KOPT-K1 (cell line): ENCODE measurements at regions not wholly inside any gene's neighbourhood (a gene's known extent, or its start where the extent isn't known, plus 50 kb on each side); places are given as distances from the start of the nearest gene placed in this dataset.

Experiments
- H3K27ac ChIP-seq: fragments of 200-600 bp; sonication (generic); 2 replicates; pipeline ENCODE4 v1.5.1; 2016; ENCODE audit warnings: antibody characterized with exemption, mild to moderate bottlenecking, low read depth, low read length; ENCODE audit not compliant: poor library complexity, severe bottlenecking
- H3K36me3 ChIP-seq: fragments of 200-600 bp; sonication (generic); 2 replicates; pipeline ENCODE4 v1.5.1; 2017; ENCODE audit warnings: antibody characterized with exemption, mild to moderate bottlenecking, low read length, moderate library complexity; ENCODE audit not compliant: insufficient read depth
- H3K9me3 ChIP-seq: fragments of 200-600 bp; sonication (generic); 2 replicates; pipeline ENCODE4 v1.5.1; 2017; ENCODE audit warnings: antibody characterized with exemption, low read length, mild to moderate bottlenecking; ENCODE audit not compliant: insufficient read depth, poor library complexity, severe bottlenecking

DNA sequence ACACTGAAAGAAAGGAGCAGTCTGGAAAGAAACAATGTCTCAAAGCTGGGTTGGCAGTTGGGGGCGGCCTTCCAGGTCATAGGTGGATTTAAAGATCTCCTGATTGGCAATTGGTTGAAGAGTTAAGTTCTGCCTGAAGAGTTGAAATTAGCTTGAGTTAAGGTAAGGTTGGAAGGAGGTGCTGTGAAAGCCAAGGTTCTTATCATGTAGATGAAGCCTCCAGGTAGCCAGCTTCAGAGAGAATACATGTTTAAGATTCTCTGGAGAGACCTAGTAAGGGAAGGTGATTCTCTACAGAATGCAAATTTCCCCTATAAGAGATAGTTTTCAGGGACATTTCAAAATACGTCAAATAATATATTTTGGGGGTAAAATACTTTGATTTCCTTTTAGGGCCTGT, 387.1 kb downstream of the TMEM232 start:
- Histone ChIP-seq H3K36me3 (no peaks in the 10 kb centered on the region), H3K9me3 (no peaks in the 10 kb centered on the region), H3K27ac (no peak overlapping the region)

GRCh38 chr5:110341836-110342235, 384.6 kb downstream of the TMEM232 start:
- no peaks in the 10 kb centered on the region for H3K9me3 ChIP-seq
- H3K27ac ChIP-seq = no peak overlapping the region
- no peaks in the 10 kb centered on the region for H3K36me3 ChIP-seq

DNA sequence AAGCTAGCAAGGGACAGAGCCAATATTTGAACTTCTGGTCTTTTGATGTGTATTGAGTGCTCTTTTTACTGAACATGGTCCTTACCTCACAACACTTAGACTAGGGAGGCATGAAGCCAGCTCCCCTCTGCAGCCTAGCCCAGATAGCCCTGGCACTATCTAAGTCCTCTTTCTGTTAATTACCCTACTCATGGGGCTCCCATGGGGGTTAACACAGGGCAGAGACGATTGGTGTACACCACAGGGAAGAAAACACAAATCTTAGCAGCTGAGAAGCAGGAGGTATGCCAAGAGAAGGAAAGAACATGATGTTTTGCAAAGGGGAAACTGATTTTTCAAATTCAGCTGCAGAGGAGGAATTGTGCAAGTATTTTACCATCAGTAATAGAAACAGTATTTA, 383.8 kb downstream of the TMEM232 start:
- no peaks in the 10 kb centered on the region for H3K9me3 ChIP-seq
- H3K36me3 ChIP-seq = no peaks in the 10 kb centered on the region
- H3K27ac ChIP-seq = no peak overlapping the region

GRCh38 chr5:110343616-110344015, 382.9 kb downstream of the TMEM232 start:
- no peaks in the 10 kb centered on the region for H3K9me3 ChIP-seq
- H3K27ac ChIP-seq = no peak overlapping the region
- no peaks in the 10 kb centered on the region for H3K36me3 ChIP-seq

DNA sequence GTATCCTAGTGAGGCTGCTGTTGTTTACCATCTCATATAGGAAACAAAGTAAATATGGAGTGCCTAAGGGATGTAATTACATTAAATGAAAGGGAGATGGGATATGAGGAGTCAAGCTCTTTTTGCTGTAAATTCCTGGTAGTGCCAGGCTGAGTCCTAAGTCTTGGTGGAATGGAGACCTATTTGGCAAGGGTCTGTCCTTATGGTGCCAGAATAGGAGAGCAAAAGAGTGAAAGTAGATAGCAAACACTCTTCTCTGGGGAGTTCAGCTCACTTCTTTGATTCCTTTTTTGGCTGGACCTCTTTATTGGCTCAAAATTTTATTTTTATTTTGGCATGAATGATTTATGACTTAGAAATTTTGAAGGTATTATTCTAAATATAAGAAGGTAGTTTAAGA, 380.8 kb downstream of the TMEM232 start:
- Histone ChIP-seq H3K27ac (no peak overlapping the region), H3K9me3 (no peaks in the 10 kb centered on the region), H3K36me3 (no peaks in the 10 kb centered on the region)

DNA sequence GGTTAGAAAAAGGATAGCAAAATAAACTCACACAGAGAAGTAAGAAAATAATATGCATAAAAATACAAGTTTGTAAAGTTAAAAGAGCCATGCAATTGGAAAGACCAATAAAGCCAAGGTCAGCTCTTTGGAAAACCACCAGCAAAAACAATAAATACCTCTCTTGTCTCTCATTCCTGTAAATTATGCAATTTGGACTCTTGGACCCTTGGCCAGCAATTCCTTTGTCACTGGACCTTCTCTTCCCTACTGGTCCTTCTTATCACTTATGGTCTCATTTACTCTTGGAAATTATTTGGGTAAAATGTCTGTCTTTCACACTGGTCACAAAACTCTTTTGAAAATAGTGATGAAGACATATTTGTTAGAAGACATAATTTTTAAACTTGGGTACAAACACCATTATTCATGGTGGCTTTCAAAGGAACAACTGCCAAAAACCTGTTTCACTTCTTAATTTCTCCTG, 379.5 kb downstream of the TMEM232 start:
- H3K9me3 ChIP-seq = no peaks in the 10 kb centered on the region
- no peaks in the 10 kb centered on the region for H3K36me3 ChIP-seq
- H3K27ac ChIP-seq = no peak overlapping the region

- Histone ChIP-seq H3K36me3 (no peaks in the 10 kb centered on the region), H3K27ac (no peak overlapping the region), H3K9me3 (no peaks in the 10 kb centered on the region)
These were observed 378.7 kb downstream of the TMEM232 start for GRCh38 chr5:110347781-110348180.

GRCh38 chr5:110351430-110351829, 375.0 kb downstream of the TMEM232 start:
- no peak overlapping the region for H3K27ac ChIP-seq
- H3K36me3 ChIP-seq = no peaks in the 10 kb centered on the region
- H3K9me3 ChIP-seq = no peaks in the 10 kb centered on the region

GRCh38 chr5:110354311-110354710, 372.2 kb downstream of the TMEM232 start:
- Histone ChIP-seq H3K9me3 (no peaks in the 10 kb centered on the region), H3K27ac (no peak overlapping the region), H3K36me3 (no peaks in the 10 kb centered on the region)

DNA sequence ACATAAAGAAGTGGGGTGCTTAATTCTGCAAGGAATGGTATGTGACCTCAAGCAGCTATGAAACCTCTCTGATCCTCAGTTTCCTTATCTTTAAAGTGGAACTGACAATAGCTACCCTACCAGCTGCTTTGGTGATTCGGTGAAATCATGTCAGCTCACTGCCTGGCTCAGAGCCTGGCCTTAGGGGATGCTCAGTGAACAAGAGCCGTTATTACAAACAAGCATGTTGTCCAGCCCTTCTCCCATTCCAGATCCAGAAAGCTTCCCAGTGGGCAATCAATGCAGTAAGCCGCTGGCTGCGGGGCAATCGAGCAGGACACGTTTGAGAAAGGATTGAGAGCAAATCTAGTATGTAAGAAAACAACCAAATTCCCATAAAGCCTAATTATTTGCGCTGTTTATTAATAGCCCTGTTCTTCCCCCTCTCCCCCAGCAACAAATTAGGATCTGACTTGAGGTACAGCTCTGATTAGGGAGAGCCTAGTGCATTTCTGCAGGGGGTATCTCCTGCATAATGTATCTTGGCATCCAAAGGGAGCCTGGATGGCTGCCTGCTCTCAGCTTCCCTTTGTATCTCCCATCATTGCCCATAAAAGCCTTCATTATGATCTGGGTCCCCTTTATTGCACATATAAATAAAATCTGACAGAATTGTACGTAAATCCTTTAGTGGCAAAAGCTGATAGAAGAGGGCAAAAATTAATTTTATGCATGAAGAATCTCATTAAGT, 371.4 kb downstream of the TMEM232 start:
- Histone ChIP-seq H3K9me3 (no peaks in the 10 kb centered on the region), H3K36me3 (no peaks in the 10 kb centered on the region), H3K27ac (no peak overlapping the region)

DNA sequence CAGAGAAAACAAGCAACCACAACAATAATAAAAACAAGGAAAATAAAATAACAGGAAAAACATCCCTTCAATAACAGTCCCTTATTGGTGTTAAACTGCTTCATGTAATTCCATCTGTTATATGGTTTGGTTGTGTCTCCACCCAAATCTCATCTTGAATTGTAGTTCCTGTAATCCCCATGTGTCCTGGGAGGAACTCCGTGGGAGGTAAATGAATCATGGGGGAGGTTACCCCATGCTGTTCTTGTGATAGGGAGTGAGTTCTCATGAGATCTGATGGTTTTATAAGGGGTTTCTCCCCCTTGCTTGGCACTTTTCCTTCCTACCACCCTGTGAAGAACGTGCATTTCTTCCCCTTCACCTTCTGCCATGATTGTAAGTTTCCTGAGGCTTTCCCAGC, 369.8 kb downstream of the TMEM232 start:
- no peaks in the 10 kb centered on the region for H3K36me3 ChIP-seq
- no peaks in the 10 kb centered on the region for H3K9me3 ChIP-seq
- H3K27ac ChIP-seq = no peak overlapping the region

DNA sequence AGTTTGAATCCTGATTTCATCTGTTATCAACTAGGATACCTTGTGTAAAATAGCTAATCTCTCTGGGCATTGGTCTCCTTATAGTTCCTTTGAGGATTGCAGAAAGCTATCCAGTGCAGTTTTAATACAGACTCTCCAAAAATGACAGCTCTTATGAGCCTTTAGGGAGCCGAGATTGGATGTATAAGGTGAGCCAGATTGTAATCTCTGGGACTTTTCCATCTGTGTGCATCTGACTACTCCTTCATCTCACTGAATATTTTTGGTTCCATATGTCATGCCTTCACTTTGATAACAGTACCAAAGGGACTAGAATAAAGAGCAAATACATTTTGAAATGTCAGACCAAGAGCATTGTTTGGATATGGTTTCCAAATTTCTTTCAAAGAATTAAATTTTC, 367.2 kb downstream of the TMEM232 start:
- Histone ChIP-seq H3K36me3 (no peaks in the 10 kb centered on the region), H3K27ac (no peak overlapping the region), H3K9me3 (no peaks in the 10 kb centered on the region)

- Histone ChIP-seq H3K36me3 (no peaks in the 10 kb centered on the region), H3K9me3 (no peaks in the 10 kb centered on the region), H3K27ac (no peak overlapping the region)
These were observed 365.0 kb downstream of the TMEM232 start for GRCh38 chr5:110361471-110361870.

- Histone ChIP-seq H3K36me3 (no peaks in the 10 kb centered on the region), H3K9me3 (no peaks in the 10 kb centered on the region), H3K27ac (no peak overlapping the region)
These were observed 364.2 kb downstream of the TMEM232 start for GRCh38 chr5:110362261-110362660.

GRCh38 chr5:110366716-110367115, 359.8 kb downstream of the TMEM232 start:
- Histone ChIP-seq H3K27ac (no peak overlapping the region), H3K9me3 (peaks cover 7% of the 10 kb centered on the region), H3K36me3 (no peaks in the 10 kb centered on the region)
